ENCODE measurements at regions not wholly inside any gene's neighbourhood (a gene's known extent, or its start where the extent isn't known, plus 50 kb on each side); places are given as distances from the start of the nearest gene placed in this dataset.
"Not testable (repeated sequence)": the region's sequence is repeated elsewhere in the genome, so short reads cannot be mapped to it uniquely, and the experiment has no call there.

- TF ChIP-seq CTCF (IDR thresholded peaks at IDR 0.05; ENCODE audit: insufficient read depth, low read length), result no peak
- H3K4me3 ChIP-seq (ENCODE audit: low read depth, low read length), result no peak overlapping the region
- no peak for DNase-seq (ENCODE audit: low read depth)
Measured at GRCh38 chr1:182303778-182304177, 87.8 kb downstream of the GLUL start.

- no peak for TF ChIP-seq CTCF (IDR thresholded peaks at IDR 0.05; ENCODE audit: insufficient read depth, low read length)
- peak; percentile 51 for DNase-seq (ENCODE audit: low read depth)
Measured at GRCh38 chr1:182301467-182302198, 90.0 kb downstream of the GLUL start.

GRCh38 chr1:182301026-182301436, 90.6 kb downstream of the GLUL start:
- no peak for TF ChIP-seq CTCF (IDR thresholded peaks at IDR 0.05; ENCODE audit: insufficient read depth, low read length)
- DNase-seq (ENCODE audit: low read depth), result no peak
- H3K4me3 ChIP-seq (ENCODE audit: low read depth, low read length), result no peak overlapping the region

More at GRCh38 chr1:182301467-182302198, 90.0 kb downstream of the GLUL start:
- H3K4me3 ChIP-seq (ENCODE audit: low read depth, low read length), result no peak overlapping the region

GRCh38 chr1:182299728-182300616, 91.6 kb downstream of the GLUL start:
- no peak overlapping the region for H3K4me3 ChIP-seq (ENCODE audit: low read depth, low read length)
- TF ChIP-seq CTCF (IDR thresholded peaks at IDR 0.05; ENCODE audit: insufficient read depth, low read length), result no peak
- DNase-seq (ENCODE audit: low read depth), result peak; percentile 36

GRCh38 chr1:182299054-182299727, 92.4 kb downstream of the GLUL start:
- DNase-seq (ENCODE audit: low read depth); H3K4me3 ChIP-seq (ENCODE audit: low read depth, low read length): not testable (repeated sequence)

GRCh38 chr1:182297335-182297734, 94.3 kb downstream of the GLUL start:
- no peak for DNase-seq (ENCODE audit: low read depth)
- no peak for TF ChIP-seq CTCF (IDR thresholded peaks at IDR 0.05; ENCODE audit: insufficient read depth, low read length)
- H3K4me3 ChIP-seq (ENCODE audit: low read depth, low read length), result no peak overlapping the region

GRCh38 chr1:182295697-182296096, 95.9 kb downstream of the GLUL start:
- H3K4me3 ChIP-seq (ENCODE audit: low read depth, low read length), result no peak overlapping the region
- no peak for DNase-seq (ENCODE audit: low read depth)
- TF ChIP-seq CTCF (IDR thresholded peaks at IDR 0.05; ENCODE audit: insufficient read depth, low read length), result no peak

All from fibroblast of the aortic adventitia (primary cell).